Activated CD4-positive, alpha-beta T cell treated with anti-CD3 and anti-CD28 coated beads, Interleukin-2, amount 50 U/mL, for 16 hours (primary cell): ENCODE measurements at regions not wholly inside any gene's neighbourhood (a gene's known extent, or its start where the extent isn't known, plus 50 kb on each side); places are given as distances from the start of the nearest gene placed in this dataset.
"Not testable (repeated sequence)": the region's sequence is repeated elsewhere in the genome, so short reads cannot be mapped to it uniquely, and the experiment has no call there.

Experiments used
- DNase-seq: peaks from one replicate; pipeline ENCODE4 v3.0.0-alpha.2; 2020

GRCh38 chr21:20220586-20220985, 777.6 kb upstream of the NCAM2 start:
- no peak for DNase-seq

- not testable (repeated sequence) for DNase-seq
Observed at GRCh38 chr21:20221981-20222380, 776.2 kb upstream of the NCAM2 start.

GRCh38 chr21:20236649-20237048, 761.6 kb upstream of the NCAM2 start:
- not testable (repeated sequence) for DNase-seq

- no peak for DNase-seq
Observed at GRCh38 chr21:20249401-20249800, 748.8 kb upstream of the NCAM2 start.

DNA sequence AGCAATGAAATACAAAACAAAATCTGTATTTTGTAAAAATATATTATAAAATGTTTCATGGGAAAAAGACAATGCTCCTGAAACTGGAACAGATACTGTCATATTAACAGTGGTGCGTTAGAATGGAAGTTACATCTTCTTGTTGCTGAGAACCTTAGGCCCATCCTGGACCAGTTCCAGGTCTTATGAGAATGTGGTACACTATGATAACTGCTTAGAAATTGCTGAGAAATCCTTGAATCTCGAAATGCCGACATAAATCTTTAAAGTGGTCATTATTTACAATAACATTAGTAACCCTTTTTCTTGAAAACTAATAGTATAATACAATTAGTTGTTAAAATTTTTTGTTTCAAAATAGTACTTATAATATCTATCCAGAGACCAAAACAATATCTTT, 747.9 kb upstream of the NCAM2 start:
- DNase-seq = no peak

GRCh38 chr21:20253261-20253660, 744.9 kb upstream of the NCAM2 start:
- no peak for DNase-seq

GRCh38 chr21:20254964-20255363, 743.2 kb upstream of the NCAM2 start:
- DNase-seq = no peak

DNA sequence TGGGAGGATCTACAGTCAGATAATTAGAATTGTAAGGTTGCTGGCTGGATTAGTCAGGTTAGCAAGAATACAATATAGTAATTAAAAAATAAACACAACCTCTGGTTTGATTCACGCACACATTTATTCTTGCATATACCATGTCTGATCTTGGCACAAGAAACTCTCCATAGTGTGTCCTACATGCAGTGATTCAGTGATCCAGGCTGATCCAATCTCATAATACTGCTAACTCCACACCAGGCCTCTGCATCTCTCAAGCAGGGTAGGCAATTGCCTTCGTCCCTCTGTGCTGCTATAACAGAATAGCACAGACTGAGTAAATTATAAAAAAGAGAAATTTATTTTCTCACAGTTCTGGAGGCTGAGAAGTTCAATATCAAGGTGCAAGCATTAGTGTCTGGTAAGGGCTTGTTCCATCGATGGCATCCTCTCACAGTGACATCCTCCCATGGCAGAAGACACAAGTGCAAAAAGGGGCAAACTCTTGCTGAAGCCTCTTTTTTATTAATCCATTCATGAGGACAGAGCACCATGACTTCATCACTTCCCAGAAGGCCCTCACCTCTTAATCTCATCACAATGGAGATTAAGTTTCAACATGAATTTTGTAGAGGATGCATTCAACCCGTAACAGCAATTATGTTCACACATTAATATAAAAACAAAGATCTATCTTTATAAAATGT, 741.0 kb upstream of the NCAM2 start:
- no peak for DNase-seq

- no peak for DNase-seq
Observed at GRCh38 chr21:20258542-20258941, 739.7 kb upstream of the NCAM2 start.

- no peak for DNase-seq
Observed at GRCh38 chr21:20259031-20259867, 739.0 kb upstream of the NCAM2 start.

DNA sequence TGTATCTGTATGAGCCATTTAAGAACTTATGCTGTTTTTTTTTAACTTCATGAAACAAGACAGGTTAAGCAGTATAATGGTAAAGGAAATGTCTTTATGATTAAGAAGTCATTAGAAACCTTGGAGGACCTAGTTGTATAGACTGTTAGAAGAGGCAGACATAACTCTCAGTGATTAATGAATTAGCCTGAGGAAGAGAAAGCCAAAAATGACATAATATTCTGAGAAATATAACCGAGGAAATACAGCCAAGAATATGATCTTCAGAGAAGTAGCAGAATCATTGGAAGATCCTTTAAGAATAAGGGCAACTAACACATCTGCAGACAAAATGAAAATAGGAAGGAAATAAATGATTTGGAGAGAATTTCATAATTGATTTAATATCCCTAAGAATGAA, 738.1 kb upstream of the NCAM2 start:
- DNase-seq = no peak

GRCh38 chr21:20261364-20261763, 736.8 kb upstream of the NCAM2 start:
- no peak for DNase-seq

GRCh38 chr21:20265707-20266440, 732.3 kb upstream of the NCAM2 start:
- no peak for DNase-seq

GRCh38 chr21:20266441-20266710, 731.8 kb upstream of the NCAM2 start:
- DNase-seq = no peak

- DNase-seq = no peak
Observed at GRCh38 chr21:20270365-20271055, 727.7 kb upstream of the NCAM2 start.

- no peak for DNase-seq
Observed at GRCh38 chr21:20272791-20273362, 725.3 kb upstream of the NCAM2 start.

DNA sequence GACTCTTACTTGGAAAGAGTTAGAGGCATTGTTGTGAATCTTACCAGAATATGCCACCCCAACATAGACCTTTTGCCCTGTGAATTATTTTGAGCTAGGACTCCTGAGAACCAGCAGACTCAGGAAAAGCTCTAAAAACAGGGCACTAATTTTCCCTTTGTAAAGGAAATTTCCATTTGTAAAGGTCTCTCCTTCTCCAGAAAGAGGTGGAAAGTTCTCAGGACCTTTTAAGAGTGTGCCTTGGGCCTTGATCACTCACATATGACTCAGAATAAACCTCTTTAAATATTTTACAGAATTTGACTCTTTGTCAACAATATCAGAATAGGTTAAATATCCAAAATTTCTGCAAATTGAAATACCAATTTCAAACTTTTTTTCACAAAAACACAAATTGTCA, 721.8 kb upstream of the NCAM2 start:
- DNase-seq = no peak

- no peak for DNase-seq
Observed at GRCh38 chr21:20276954-20277353, 721.3 kb upstream of the NCAM2 start.

DNA sequence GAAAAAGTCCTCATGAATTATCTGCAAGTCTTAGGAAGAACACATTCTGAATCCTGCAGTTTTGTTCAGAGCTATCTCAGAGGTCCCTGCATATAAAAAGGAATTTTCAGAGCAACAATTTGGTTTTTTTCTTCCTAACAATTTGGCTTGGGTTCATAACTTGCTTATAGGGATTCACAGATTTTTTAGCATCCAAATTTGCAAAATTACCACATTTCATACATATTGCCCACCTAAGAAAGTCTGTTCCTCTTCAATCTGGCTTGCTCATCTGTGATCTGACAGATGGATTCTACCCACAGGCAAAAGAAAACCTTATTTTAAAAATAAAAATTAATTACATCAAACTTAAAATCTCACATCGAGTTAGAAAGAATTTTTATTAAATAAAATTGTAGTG, 714.4 kb upstream of the NCAM2 start:
- no peak for DNase-seq

- DNase-seq = no peak
Observed at GRCh38 chr21:20292280-20292679, 705.9 kb upstream of the NCAM2 start.

GRCh38 chr21:20292854-20293253, 705.4 kb upstream of the NCAM2 start:
- DNase-seq = not testable (repeated sequence)

GRCh38 chr21:20301395-20301794, 696.8 kb upstream of the NCAM2 start:
- DNase-seq = no peak

DNA sequence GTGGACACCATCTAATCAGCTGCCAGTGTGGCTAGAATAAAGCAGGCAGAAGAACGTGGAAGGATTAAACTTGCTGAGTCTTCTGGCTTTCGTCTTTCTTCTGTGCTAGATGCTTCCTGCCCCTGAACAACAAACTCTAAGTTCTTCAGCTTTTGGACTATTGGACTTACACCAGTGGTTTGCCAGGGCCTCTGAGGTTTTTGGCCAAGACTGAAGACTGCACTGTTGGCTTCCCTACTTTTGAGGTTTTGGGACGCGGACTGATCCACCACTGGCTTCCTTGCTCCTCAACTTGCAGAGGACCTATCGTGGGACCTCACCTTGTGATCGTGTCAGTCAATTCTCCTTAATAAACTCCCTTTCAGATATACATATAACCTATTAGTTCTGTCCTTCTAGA, 696.1 kb upstream of the NCAM2 start:
- DNase-seq = no peak
